GM12878 (cell line): ENCODE measurements at regions not wholly inside any gene's neighbourhood (a gene's known extent, or its start where the extent isn't known, plus 50 kb on each side); places are given as distances from the start of the nearest gene placed in this dataset.

Experiments
- ATAC-seq: fragments of 200-7000 bp; cut with Tn5 transposase; 3 replicates; pipeline ENCODE4 v1.9.1; 2020; ENCODE audit warnings: mild to moderate bottlenecking, moderate library complexity
- BruUV-seq: library from RNA; stranded (reverse); fragments of 400-500 nt; replicated peaks from 2 replicates; lab custom pipeline; 2021; lab: Mats Ljungman, UMichigan
- CTCF ChIA-PET: fragments of 300-600 bp; sonication (Branson Sonifier 250); formaldehyde crosslinking; extraction: SDS; loops from one replicate; lab custom pipeline; 2021; ENCODE audit warnings: inconsistent platforms; lab: Yijun Ruan, JAX
- POLR2A ChIA-PET: fragments of 350-600 bp; formaldehyde crosslinking; extraction: SDS; loops from one replicate; lab custom pipeline; 2021; ENCODE audit warnings: inconsistent platforms; lab: Charles Lee
- RAD21 ChIA-PET: fragments of 300-600 bp; sonication (Branson Sonifier 250); formaldehyde crosslinking; loops from one replicate; lab custom pipeline; 2023; ENCODE audit warnings: antibody characterized with exemption; ENCODE audit not compliant: unreplicated experiment; lab: Charles Lee
- SMC1A ChIA-PET: fragments of 300-600 bp; sonication (Branson Sonifier 250); formaldehyde crosslinking; loops from one replicate; lab custom pipeline; 2023; ENCODE audit not compliant: unreplicated experiment, uncharacterized antibody; lab: Charles Lee
- DNase-seq: peaks from one replicate; pipeline ENCODE4 v3.0.0-alpha.2; 2011; ENCODE audit warnings: low read depth, low spot score
- FAIRE-seq: peaks from 3 replicates; lab custom pipeline; 2011; peaks lifted over from hg19 to GRCh38; lab: Jason Lieb, UNC
- H2AFZ ChIP-seq: 2 replicates; pipeline ENCODE4 v1.6.0; 2011; ENCODE audit warnings: low read depth, low read length, control low read depth; ENCODE audit not compliant: control insufficient read depth
- H3K27ac ChIP-seq: 2 replicates; pipeline ENCODE4 v1.5.1; 2011; ENCODE audit warnings: control low read depth; ENCODE audit not compliant: control insufficient read depth, insufficient read depth
- H3K27me3 ChIP-seq, 2 experiments: replicated peaks in 1 of 2; 2 replicates each; pipeline versions ENCODE4 v1.6.0 to v1.6.1; 2011; ENCODE audit warnings: low read length in 1 of 2; ENCODE audit not compliant: control insufficient read depth in 2 of 2, insufficient read depth in 2 of 2
- H3K36me3 ChIP-seq, 2 experiments: 2 replicates each; pipeline ENCODE4 v1.5.1; 2011; ENCODE audit warnings: low read length in 1 of 2; ENCODE audit not compliant: control insufficient read depth in 2 of 2, insufficient read depth in 2 of 2
- H3K4me1 ChIP-seq: 2 replicates; pipeline ENCODE4 v1.6.1; 2011; ENCODE audit warnings: mild to moderate bottlenecking, low read length, moderate library complexity, mixed read lengths; ENCODE audit not compliant: control insufficient read depth, insufficient read depth
- H3K4me2 ChIP-seq: 2 replicates; pipeline ENCODE4 v1.6.0; 2011; ENCODE audit warnings: control low read depth; ENCODE audit not compliant: control insufficient read depth, insufficient read depth
- H3K4me3 ChIP-seq: fragments of 200-600 bp; sonication (generic); 2 replicates; pipeline ENCODE4 v1.5.1; 2016
- H3K79me2 ChIP-seq: 2 replicates; pipeline ENCODE4 v1.6.0; 2011; ENCODE audit warnings: low read length; ENCODE audit not compliant: control insufficient read depth, insufficient read depth
- H3K9ac ChIP-seq: 2 replicates; pipeline ENCODE4 v1.8.0; 2011; ENCODE audit warnings: low read length, control low read depth, mixed read lengths; ENCODE audit not compliant: control insufficient read depth, insufficient read depth
- H3K9me3 ChIP-seq: replicated peaks from 3 replicates; pipeline ENCODE4 v1.5.1; 2011; ENCODE audit warnings: mild to moderate bottlenecking, low read length; ENCODE audit not compliant: control insufficient read depth, insufficient read depth
- H4K20me1 ChIP-seq: 2 replicates; pipeline ENCODE4 v1.6.0; 2011; ENCODE audit not compliant: control insufficient read depth, insufficient read depth
- CBFB ChIP-seq: IDR thresholded peaks from 2 replicates; pipeline ENCODE4 v1.6.1; 2016; ENCODE audit warnings: antibody characterized with exemption, low read depth
- CREM ChIP-seq: IDR thresholded peaks from 2 replicates; pipeline ENCODE4 v1.6.1; 2014; ENCODE audit warnings: antibody characterized with exemption, low read depth
- NFYA ChIP-seq: IDR thresholded peaks from 2 replicates; pipeline ENCODE4 v1.6.1; 2011; ENCODE audit warnings: low read depth, mild to moderate bottlenecking, low read length, improper control_type of control experiment, borderline replicate concordance
- SIX5 ChIP-seq: IDR thresholded peaks from 2 replicates; pipeline ENCODE4 v1.6.1; 2011; ENCODE audit warnings: mild to moderate bottlenecking, low read depth, low read length, moderate library complexity; ENCODE audit not compliant: severe bottlenecking
- SMARCA5 ChIP-seq: fragments of 450-650 bp; IDR thresholded peaks from 2 replicates; pipeline ENCODE4 v1.6.1; 2017; ENCODE audit warnings: mild to moderate bottlenecking
- SPI1 ChIP-seq: IDR thresholded peaks from 2 replicates; pipeline ENCODE4 v1.6.1; 2011; ENCODE audit warnings: low read depth, mild to moderate bottlenecking, low read length, moderate library complexity, borderline replicate concordance; ENCODE audit not compliant: insufficient read depth
- TCF7 ChIP-seq: IDR thresholded peaks from 2 replicates; pipeline ENCODE4 v1.6.1; 2014; ENCODE audit warnings: antibody characterized with exemption, borderline replicate concordance
- ZBED1 ChIP-seq: IDR thresholded peaks from 2 replicates; pipeline ENCODE4 v1.6.1; 2016; ENCODE audit warnings: borderline replicate concordance
- ZBTB11 ChIP-seq: fragments of 450-650 bp; formaldehyde crosslinking; IDR thresholded peaks from 2 replicates; pipeline ENCODE4 v1.5.0; 2022; ENCODE audit warnings: mild to moderate bottlenecking, missing genetic modification characterization
- WGBS: methylation state at CpG from one replicate; pipeline ENCODE4 v1.1.6; 2016; ENCODE audit warnings: low lambda C conversion rate; ENCODE audit not compliant: insufficient replicate concordance, insufficient coverage; ENCODE audit errors: missing lambda C conversion rate; 5-methylcytosine and 5-hydroxymethylcytosine counted together
- in situ Hi-C: fragments of 300-500 bp; cut with MboI; formaldehyde crosslinking; loops from 9 replicates; pipeline ENCODE4 v1.14.3; 2018; ENCODE audit warnings: mixed read lengths
- intact Hi-C: fragments of 100-400 bp; cut with micrococcal nuclease; formaldehyde crosslinking; loops from one replicate; pipeline ENCODE4 v1.14.2; 2022; ENCODE audit not compliant: unreplicated experiment

- ChIA-PET SMC1A (no interaction called here), RAD21 (no interaction called here), POLR2A (no interaction called here), CTCF (no interaction called here)
- no peaks in the 10 kb centered on the region for H3K36me3 ChIP-seq
- no peaks in the 10 kb centered on the region for H3K27me3 ChIP-seq
- H4K20me1 ChIP-seq: no peaks in the 10 kb centered on the region
- H3K4me3 ChIP-seq: no peak overlapping the region
- H3K9ac ChIP-seq: no peak overlapping the region
- H2AFZ ChIP-seq: no peak overlapping the region
- H3K79me2 ChIP-seq: no peaks in the 10 kb centered on the region
- DNase-seq (no peak), ATAC-seq (no peak), FAIRE-seq (no peak)
- intact Hi-C loops: no loop called here
- no peak for TF ChIP-seq ZBTB11 (CRISPR knock-in tag)
- TF ChIP-seq SPI1: no peak
- no peak for TF ChIP-seq TCF7
- TF ChIP-seq NFYA: no peak
- no peak for TF ChIP-seq ZBED1
- TF ChIP-seq CREM: no peak
- no peak for TF ChIP-seq SMARCA5
- TF ChIP-seq CBFB: no peak
- TF ChIP-seq SIX5: no peak
- no peak overlapping the region for H3K4me2 ChIP-seq
- H3K9me3 ChIP-seq: no peaks in the 10 kb centered on the region
- H3K4me1 ChIP-seq: peaks cover 3% of the 10 kb centered on the region; the same call in 1 of the 2 replicates
- BruUV-seq: no TSS peak
- WGBS: 62% methylated on average over 7 of the region's 7 CpGs
- no peak overlapping the region for H3K27ac ChIP-seq
- in situ Hi-C loops: no loop called here
Measured at GRCh38 chr1:230009611-230010313, 57.3 kb upstream of the GALNT2 start.
